Right cardiac atrium (tissue), 5 donors: ENCODE measurements at regions not wholly inside any gene's neighbourhood (a gene's known extent, or its start where the extent isn't known, plus 50 kb on each side); places are given as distances from the start of the nearest gene placed in this dataset.
"Not testable (repeated sequence)": the region's sequence is repeated elsewhere in the genome, so short reads cannot be mapped to it uniquely, and the experiment has no call there.

Source experiments
- ATAC-seq, 2 donors: fragments of 200-7000 bp; cut with Tn5 transposase; one replicate each; pipeline versions ENCODE4 v1.8.0 to v1.9.1; 2020; ENCODE audit warnings: moderate library complexity in 2 of 2, mild to moderate bottlenecking in 1 of 2
- DNase-seq, 3 donors: peaks; one replicate each; pipeline ENCODE4 v3.0.0-alpha.2; 2020
- H3K27ac ChIP-seq: one replicate; pipeline ENCODE4 v1.5.1; 2013; ENCODE audit warnings: mild to moderate bottlenecking, low read length, control low read depth, moderate library complexity
- H3K27me3 ChIP-seq: one replicate; pipeline ENCODE4 v1.6.1; 2013; ENCODE audit not compliant: control insufficient read depth, insufficient read depth
- H3K4me1 ChIP-seq: one replicate; pipeline ENCODE4 v1.6.1; 2013; ENCODE audit warnings: low read length; ENCODE audit not compliant: control insufficient read depth, insufficient read depth
- H3K4me3 ChIP-seq: one replicate; pipeline ENCODE4 v1.5.1; 2013; ENCODE audit warnings: low read length, control low read depth
- H3K9me3 ChIP-seq: one replicate; pipeline ENCODE4 v1.6.1; 2013; ENCODE audit warnings: low read length; ENCODE audit not compliant: control insufficient read depth
- WGBS: extraction: QIAGEN DNeasy Blood & Tissue Kit; methylation state at CpG from one replicate; pipeline ENCODE4 v1.1.7; 2013; 5-methylcytosine and 5-hydroxymethylcytosine counted together
- intact Hi-C, 4 donors: fragments of 100-400 bp; cut with DNase I; formaldehyde crosslinking; loops; one replicate each; pipeline versions ENCODE4 v1.11.0 to v1.14.0; 2022 to 2023
- donor health status: healthy with polysubstance abuse.
- donor health status: DM: no; HTN: yes; CAD: no.
- donor health status: DM: no; HTN: no; CAD: no.
- donor health status: DM: no; HTN: yes; CAD: no; lungs with severe emphysema.
- donor health status: DM: yes; HTN: yes; CAD: no.

DNA sequence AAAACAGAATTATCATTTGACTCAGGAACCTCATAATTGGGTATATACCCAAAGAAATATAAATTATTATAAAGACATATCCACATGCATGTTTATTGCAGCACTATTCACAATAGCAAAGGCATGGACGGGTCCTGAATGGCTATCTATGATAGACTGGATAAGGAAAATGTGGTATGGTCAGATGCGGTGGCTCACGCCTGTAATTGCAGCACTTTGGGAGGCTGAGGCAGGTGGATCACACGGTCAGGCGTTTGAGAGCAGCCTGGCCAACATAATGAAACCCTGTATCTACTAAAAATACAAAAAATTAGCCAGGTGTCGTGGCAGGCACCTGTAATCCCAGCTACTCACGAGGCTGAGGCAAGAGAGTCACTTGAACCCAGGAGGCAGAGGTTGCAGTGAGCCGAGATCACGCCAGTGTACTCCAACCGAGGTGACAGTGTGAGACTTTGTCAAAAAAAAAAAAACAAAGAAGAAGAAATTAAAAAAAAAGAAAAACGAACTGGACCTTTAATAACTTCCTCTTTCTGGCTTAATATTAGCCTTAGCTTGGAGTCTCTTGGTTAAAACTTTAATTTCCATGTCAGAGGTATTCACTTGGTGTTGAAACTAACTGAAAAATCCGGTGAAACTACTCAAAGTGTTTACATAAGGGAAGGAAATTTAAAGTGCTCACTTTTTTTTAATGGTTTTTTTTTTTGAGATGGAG lies 104.4 kb downstream of the ZNF486 start:
- intact Hi-C loops = loop anchor here in 1 of 4 donors (10.0 kb wide), 1 partner anchor 267 kb away; no protein-coding TSS in a partner anchor
- Histone ChIP-seq H3K27me3 (no peaks in the 10 kb centered on the region), H3K27ac (no peak overlapping the region), H3K4me1 (no peaks in the 10 kb centered on the region), H3K4me3 (no peak overlapping the region), H3K9me3 (no peaks in the 10 kb centered on the region)
- WGBS = 69% methylated on average over 12 of the region's 12 CpGs
- DNase-seq (no peak), ATAC-seq (no peak)

DNA sequence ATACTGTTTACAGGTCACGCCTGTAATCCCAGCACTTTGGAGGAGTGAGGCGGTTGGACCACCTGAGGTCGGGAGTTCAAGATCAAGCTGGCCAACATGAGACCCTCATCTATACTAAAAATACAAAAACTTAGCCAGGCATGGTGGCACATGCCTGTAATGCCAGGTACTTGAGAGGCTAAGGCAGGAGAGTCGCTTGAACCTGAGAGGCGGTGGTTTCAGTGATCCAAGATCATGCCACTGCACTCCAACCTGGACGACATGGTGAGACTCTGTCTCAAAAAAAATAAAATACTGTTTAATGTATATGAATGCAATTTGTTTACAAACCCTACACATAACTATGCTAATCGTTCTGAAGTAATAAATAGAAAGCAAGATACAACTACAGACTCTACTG lies 102.4 kb downstream of the ZNF486 start:
- DNase-seq (no peak), ATAC-seq (no peak)
- Histone ChIP-seq H3K4me1 (no peaks in the 10 kb centered on the region), H3K4me3 (no peak overlapping the region), H3K27me3 (no peaks in the 10 kb centered on the region), H3K9me3 (no peaks in the 10 kb centered on the region), H3K27ac (no peak overlapping the region)
- intact Hi-C loops = no loop called here
- 88% methylated on average over 7 of the region's 7 CpGs for WGBS

DNA sequence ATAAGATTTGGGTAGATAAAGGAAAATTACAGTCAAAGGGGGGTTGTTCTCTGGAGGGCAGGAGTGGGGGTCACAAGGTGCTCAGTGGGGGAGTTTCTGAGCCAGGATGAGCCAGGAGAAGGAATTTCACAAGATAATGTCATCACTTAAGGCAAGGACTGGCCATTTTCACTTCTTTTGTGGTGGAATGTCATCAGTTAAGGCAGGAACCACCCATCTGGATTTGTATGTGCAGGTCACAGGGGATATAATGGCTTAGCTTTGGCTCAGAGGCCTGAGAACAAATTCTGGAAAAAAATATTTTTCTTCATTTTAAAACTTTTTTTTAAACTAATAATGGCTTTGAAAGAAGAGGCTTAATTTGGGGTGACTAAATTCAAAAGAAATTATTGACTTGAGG lies 94.5 kb downstream of the ZNF486 start:
- ATAC-seq, H3K9me3 ChIP-seq, H3K27me3 ChIP-seq, H3K4me3 ChIP-seq, H3K4me1 ChIP-seq, DNase-seq, H3K27ac ChIP-seq, intact Hi-C loops: not testable (repeated sequence)

DNA sequence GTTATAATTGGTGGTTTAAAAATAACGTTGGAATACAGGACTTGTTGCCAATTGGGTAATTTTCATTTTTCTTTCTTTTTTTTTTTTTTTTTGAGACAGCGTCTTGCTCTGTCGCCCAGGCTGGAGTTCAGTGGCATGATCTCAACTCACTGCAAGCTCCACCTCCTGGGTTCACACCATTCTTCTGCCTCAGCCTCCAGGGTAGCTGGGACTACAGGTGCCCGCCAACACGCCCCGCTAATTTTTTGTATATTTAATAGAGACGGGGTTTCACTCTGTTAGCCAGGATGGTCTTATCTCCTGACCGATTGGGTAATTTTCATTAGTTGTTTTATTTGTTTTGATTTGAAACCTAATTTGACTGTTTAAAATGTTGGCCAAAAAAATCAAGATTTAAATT lies 93.7 kb downstream of the ZNF486 start:
- ATAC-seq, H3K27me3 ChIP-seq, H3K4me1 ChIP-seq, intact Hi-C loops, H3K27ac ChIP-seq, H3K4me3 ChIP-seq, DNase-seq, H3K9me3 ChIP-seq: not testable (repeated sequence)
- 62% methylated on average over 8 of the region's 8 CpGs for WGBS

DNA sequence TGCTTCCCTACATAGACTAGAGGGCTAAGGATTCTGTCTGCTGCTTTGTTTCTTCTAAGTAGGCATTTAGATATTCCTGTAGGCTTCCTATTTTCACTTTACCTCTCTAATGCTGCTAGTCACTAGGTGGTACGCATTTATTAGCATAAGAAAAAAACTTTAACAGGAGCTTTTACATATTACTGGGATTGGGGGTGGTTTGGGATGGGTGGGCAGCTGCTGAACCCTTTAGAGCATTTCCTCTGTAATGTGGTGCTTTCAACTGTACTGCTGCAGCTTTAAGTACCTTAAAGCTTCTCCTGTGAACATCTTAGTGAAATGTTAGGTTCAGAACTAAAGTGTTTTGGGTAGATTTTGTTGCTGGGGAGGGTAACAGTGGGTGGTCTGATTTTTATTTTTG lies 92.6 kb downstream of the ZNF486 start:
- H3K4me1 ChIP-seq = no peaks in the 10 kb centered on the region
- no peaks in the 10 kb centered on the region for H3K27me3 ChIP-seq
- DNase-seq (no peak), ATAC-seq (no peak)
- H3K27ac ChIP-seq = no peak overlapping the region
- intact Hi-C loops = no loop called here
- WGBS = 42% methylated on average over 1 of the region's 1 CpG
- H3K9me3 ChIP-seq = no peaks in the 10 kb centered on the region
- no peak overlapping the region for H3K4me3 ChIP-seq

DNA sequence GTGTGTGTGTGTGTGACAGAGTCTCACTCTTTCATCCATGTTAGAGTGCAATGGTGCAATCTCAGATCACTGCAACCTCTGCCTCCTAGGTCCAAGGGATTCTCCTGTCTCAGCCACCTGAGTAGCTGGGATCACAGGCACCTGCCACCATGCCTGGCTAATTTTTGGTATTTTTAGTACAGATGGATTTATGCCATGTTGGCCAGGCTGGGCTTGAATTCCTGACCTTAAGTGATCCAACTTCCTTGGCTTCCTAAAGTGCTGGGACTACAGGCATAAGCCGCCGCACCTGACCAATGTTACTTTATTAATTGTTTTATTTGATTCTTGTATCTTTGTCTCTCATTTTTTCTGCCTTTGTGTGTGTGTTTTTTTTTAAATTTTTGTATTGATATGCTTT lies 89.6 kb downstream of the ZNF486 start:
- H3K27ac ChIP-seq = no peak overlapping the region
- DNase-seq (no peak), ATAC-seq (no peak)
- no peaks in the 10 kb centered on the region for H3K9me3 ChIP-seq
- no peaks in the 10 kb centered on the region for H3K27me3 ChIP-seq
- H3K4me1 ChIP-seq = no peaks in the 10 kb centered on the region
- WGBS = 98% methylated on average over 2 of the region's 2 CpGs
- intact Hi-C loops = no loop called here
- H3K4me3 ChIP-seq = no peak overlapping the region

DNA sequence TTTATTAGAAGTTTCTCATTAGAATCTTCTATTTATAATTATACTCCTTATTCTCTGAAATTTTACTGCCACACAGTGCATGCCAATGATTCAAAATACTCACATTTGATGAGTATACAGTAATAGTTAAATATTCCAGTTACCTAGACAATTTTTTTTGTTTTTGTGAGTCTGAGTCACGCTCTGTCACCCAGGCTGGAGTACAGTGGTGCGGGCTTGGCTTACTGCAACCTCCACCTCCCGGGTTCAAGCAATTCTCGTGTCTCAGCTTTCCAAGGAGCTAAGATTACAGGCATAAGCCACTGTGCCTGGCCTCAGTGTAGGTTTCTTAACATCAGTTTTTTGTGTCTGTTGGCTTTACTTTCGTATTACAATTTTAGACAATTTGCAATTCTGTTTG lies 87.1 kb downstream of the ZNF486 start:
- WGBS = 86% methylated on average over 5 of the region's 5 CpGs
- Histone ChIP-seq H3K27ac (no peak overlapping the region), H3K4me3 (no peak overlapping the region), H3K27me3 (no peaks in the 10 kb centered on the region), H3K9me3 (no peaks in the 10 kb centered on the region), H3K4me1 (no peaks in the 10 kb centered on the region)
- ATAC-seq = no peak
- intact Hi-C loops = no loop called here
- DNase-seq = no peak

DNA sequence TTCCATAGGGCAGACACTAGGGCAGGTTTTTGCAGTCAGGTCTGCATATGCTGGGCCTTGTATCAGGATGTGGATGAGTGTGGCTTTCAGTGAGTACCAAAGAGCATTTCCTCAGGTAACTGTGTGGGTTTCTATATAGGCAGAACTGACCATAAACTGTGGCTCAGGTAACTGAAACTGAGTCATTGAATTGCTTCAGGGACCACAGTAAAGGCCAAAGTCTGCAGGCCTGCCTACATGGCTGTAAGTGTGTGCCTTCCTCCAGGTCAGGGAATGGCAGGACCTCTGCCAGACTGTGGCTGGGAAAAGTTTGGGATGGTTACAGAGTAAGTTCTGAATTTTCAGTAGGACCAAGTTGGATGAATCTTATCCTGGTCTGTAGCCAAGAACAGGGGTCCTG lies 85.6 kb downstream of the ZNF486 start:
- no peaks in the 10 kb centered on the region for H3K9me3 ChIP-seq
- DNase-seq (no peak), ATAC-seq (no peak)
- H3K4me3 ChIP-seq = no peak overlapping the region
- no peaks in the 10 kb centered on the region for H3K27me3 ChIP-seq
- intact Hi-C loops = no loop called here
- H3K27ac ChIP-seq = no peak overlapping the region
- H3K4me1 ChIP-seq = no peaks in the 10 kb centered on the region

DNA sequence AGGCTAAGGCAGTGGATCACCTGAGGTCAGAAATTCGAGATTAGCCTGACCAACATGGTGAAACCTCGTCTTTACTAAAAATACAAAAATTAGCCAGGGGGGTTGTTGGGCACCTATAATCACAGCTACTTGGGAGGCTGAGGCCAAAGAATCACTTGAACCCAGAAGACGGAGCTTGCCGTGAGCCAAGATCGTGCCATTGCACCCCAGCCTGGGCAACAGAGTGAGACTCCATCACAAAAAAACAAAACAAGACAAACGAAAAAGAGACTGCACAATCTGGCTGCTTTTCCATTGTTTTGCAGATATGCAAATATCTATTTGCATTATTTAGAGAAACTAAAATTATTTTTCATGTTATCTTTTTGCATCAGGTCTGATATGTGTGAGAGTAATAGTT lies 83.6 kb downstream of the ZNF486 start:
- Histone ChIP-seq H3K9me3 (no peaks in the 10 kb centered on the region), H3K4me3 (no peak overlapping the region), H3K27ac (no peak overlapping the region), H3K4me1 (no peaks in the 10 kb centered on the region), H3K27me3 (no peaks in the 10 kb centered on the region)
- DNase-seq (no peak), ATAC-seq (no peak)
- 83% methylated on average over 6 of the region's 6 CpGs for WGBS
- intact Hi-C loops = no loop called here

DNA sequence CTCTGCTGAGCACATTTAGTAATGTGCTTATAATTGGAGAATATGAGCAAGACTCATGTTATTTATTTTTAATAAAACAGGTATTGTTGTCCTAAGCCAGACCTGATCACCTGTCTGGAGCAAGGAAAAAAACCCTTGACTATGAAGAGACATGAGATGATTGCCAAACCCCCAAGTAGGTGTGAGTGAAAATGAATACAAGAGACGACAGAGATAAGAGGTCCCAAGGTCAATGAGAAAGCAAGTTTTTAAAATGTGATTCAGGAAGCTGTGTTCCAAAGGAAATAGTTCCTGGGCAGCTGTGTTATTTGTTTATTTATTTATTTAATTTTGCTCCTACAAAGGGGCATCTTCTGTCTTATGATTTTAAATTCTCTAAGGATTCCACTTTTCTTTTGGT lies 83.1 kb downstream of the ZNF486 start:
- Histone ChIP-seq H3K4me3 (no peak overlapping the region), H3K27me3 (no peaks in the 10 kb centered on the region), H3K27ac (no peak overlapping the region), H3K4me1 (no peaks in the 10 kb centered on the region), H3K9me3 (no peaks in the 10 kb centered on the region)
- WGBS = 18% methylated on average over 1 of the region's 1 CpG
- DNase-seq (no peak), ATAC-seq (no peak)
- intact Hi-C loops = no loop called here
